GM12878 (cell line): ENCODE measurements at regions not wholly inside any gene's neighbourhood (a gene's known extent, or its start where the extent isn't known, plus 50 kb on each side); places are given as distances from the start of the nearest gene placed in this dataset.
A peak's percentile ranks its signal among the peaks of the same experiment; 100 is the strongest.

ENCODE experiments used
- ATF7 ChIP-seq: fragments of 450-650 bp; IDR thresholded peaks from 2 replicates; pipeline ENCODE4 v1.6.1; 2016; ENCODE audit warnings: low read depth, mild to moderate bottlenecking
- BHLHE40 ChIP-seq, 2 experiments: fragments of 450-650 bp in 1 of 2; IDR thresholded peaks; 2 replicates each; pipeline ENCODE4 v1.6.1; 2011 to 2017; ENCODE audit warnings: low read depth in 2 of 2, borderline replicate concordance in 1 of 2, improper control_type of control experiment in 1 of 2, low read length in 1 of 2, mild to moderate bottlenecking in 1 of 2
- CEBPB ChIP-seq, 2 experiments: fragments of 150-350 bp in 1 of 2; IDR thresholded peaks; 2 replicates each; pipeline ENCODE4 v1.6.1; 2012 to 2014; ENCODE audit warnings: low read depth in 2 of 2, low read length in 2 of 2, borderline replicate concordance in 1 of 2, inconsistent platforms in 1 of 2
- CTCF ChIP-seq, 3 experiments: IDR thresholded peaks in 2 of 3; conservative IDR thresholded peaks in 1 of 3; 2 replicates each; pipeline ENCODE4 v1.5.1; 2011; ENCODE audit warnings: low read depth in 3 of 3, low read length in 3 of 3, mild to moderate bottlenecking in 3 of 3, control low read depth in 2 of 3, moderate library complexity in 2 of 3, inconsistent platforms in 1 of 3, mixed read lengths in 1 of 3; ENCODE audit not compliant: control insufficient read depth in 2 of 3, insufficient read depth in 1 of 3; ENCODE audit errors: extremely low read depth in 1 of 3
- IKZF2 ChIP-seq, 2 experiments: fragments of 450-650 bp; IDR thresholded peaks; 2 replicates each; pipeline ENCODE4 v1.6.1; 2017; ENCODE audit warnings: mild to moderate bottlenecking in 2 of 2, moderate library complexity in 2 of 2
- RFX5 ChIP-seq: IDR thresholded peaks from 2 replicates; pipeline ENCODE4 v1.6.1; 2011; ENCODE audit warnings: low read depth, low read length, improper control_type of control experiment
- RUNX3 ChIP-seq: IDR thresholded peaks from 2 replicates; pipeline ENCODE4 v1.6.1; 2012; ENCODE audit warnings: low read length, inconsistent platforms
- ZNF384 ChIP-seq: IDR thresholded peaks from 2 replicates; pipeline ENCODE4 v1.6.1; 2012; ENCODE audit warnings: low read depth, mild to moderate bottlenecking, low read length, improper control_type of control experiment, borderline replicate concordance
- ZNF592 ChIP-seq: fragments of 450-650 bp; IDR thresholded peaks from 2 replicates; pipeline ENCODE4 v1.6.1; 2017; ENCODE audit warnings: mild to moderate bottlenecking, moderate library complexity
- ZNF687 ChIP-seq: fragments of 450-650 bp; IDR thresholded peaks from 2 replicates; pipeline ENCODE4 v1.6.1; 2017; ENCODE audit warnings: mild to moderate bottlenecking, moderate library complexity

- TF ChIP-seq ZNF384 (no peak), ATF7 (no peak; the same call in 1 of the 2 replicates), CTCF (IDR thresholded peaks at IDR 0.05 in 2 of 3, conservative IDR thresholded peaks at IDR 0.05 in 1 of 3; ENCODE audit: control insufficient read depth in 2 of 3, extremely low read depth in 1 of 3, insufficient read depth in 1 of 3, low read depth in 3 of 3, low read length in 3 of 3) (no peak), RFX5 (peak; percentile 63; the same call in 1 of the 2 replicates), RUNX3 (peak; percentile 43; the same call in 1 of the 2 replicates), BHLHE40 (IDR thresholded peaks at IDR 0.05; ENCODE audit: borderline replicate concordance in 1 of 2, low read depth in 2 of 2, low read length in 1 of 2) (peak in 1 of 2 experiments; percentile 11; a peak in 1 of 4 replicates), CEBPB (IDR thresholded peaks at IDR 0.05; ENCODE audit: borderline replicate concordance in 1 of 2, low read depth in 2 of 2, low read length in 2 of 2) (0 out of 4 replicates have a peak, but pooled peaks of 1 of the 2 experiments have one; percentile 1), ZNF687 (peak; percentile 31; the same call in 1 of the 2 replicates), IKZF2 (IDR thresholded peaks at IDR 0.05) (0 out of 4 replicates have a peak, but pooled peaks of 1 of the 2 experiments have one; percentile 23), ZNF592 (0 out of 2 replicates have a peak, but pooled peaks have one; percentile 15)
Observed at GRCh38 chr20:53748821-53749421, 155.3 kb upstream of the ZNF217 start (continued).
